IMR-90 (cell line): ENCODE measurements at regions not wholly inside any gene's neighbourhood (a gene's known extent, or its start where the extent isn't known, plus 50 kb on each side); places are given as distances from the start of the nearest gene placed in this dataset.

Source experiments
- BHLHE40 ChIP-seq: fragments of 150-350 bp; IDR thresholded peaks from 2 replicates; pipeline ENCODE4 v1.6.1; 2016; ENCODE audit warnings: mild to moderate bottlenecking, low read depth, low read length
- CEBPB ChIP-seq: IDR thresholded peaks from 2 replicates; pipeline ENCODE4 v1.6.1; 2012; ENCODE audit warnings: low read depth, low read length, improper control_type of control experiment
- CHD1 ChIP-seq: IDR thresholded peaks from 2 replicates; pipeline ENCODE4 v1.6.1; 2012; ENCODE audit warnings: low read depth, low read length, improper control_type of control experiment
- CTCF ChIP-seq: conservative IDR thresholded peaks from 2 replicates; pipeline ENCODE4 v1.5.1; 2012; ENCODE audit warnings: mild to moderate bottlenecking, low read depth, low read length, improper control_type of control experiment
- ELK1 ChIP-seq: fragments of 150-350 bp; IDR thresholded peaks from 2 replicates; pipeline ENCODE4 v1.6.1; 2016; ENCODE audit warnings: low read depth, mild to moderate bottlenecking, low read length, moderate library complexity, borderline replicate concordance
- MAFK ChIP-seq: IDR thresholded peaks from 2 replicates; pipeline ENCODE4 v1.6.1; 2012; ENCODE audit warnings: low read depth, low read length, improper control_type of control experiment
- NFE2L2 ChIP-seq: fragments of 150-350 bp; IDR thresholded peaks from 2 replicates; pipeline ENCODE4 v1.6.1; 2016; ENCODE audit warnings: low read depth, mild to moderate bottlenecking, low read length
- POLR2A ChIP-seq: IDR thresholded peaks from 2 replicates; pipeline ENCODE4 v1.6.1; 2012; ENCODE audit warnings: mild to moderate bottlenecking, low read depth, low read length
- RAD21 ChIP-seq: IDR thresholded peaks from 2 replicates; pipeline ENCODE4 v1.6.1; 2012; ENCODE audit warnings: low read length, improper control_type of control experiment
- RFX5 ChIP-seq: IDR thresholded peaks from 2 replicates; pipeline ENCODE4 v1.8.0; 2012; ENCODE audit warnings: low read depth, mild to moderate bottlenecking, low read length, moderate library complexity
- SMC3 ChIP-seq: fragments of 150-350 bp; IDR thresholded peaks from 2 replicates; pipeline ENCODE4 v1.6.1; 2016; ENCODE audit warnings: low read depth, mild to moderate bottlenecking, antibody characterized with exemption, low read length, moderate library complexity
- USF2 ChIP-seq: fragments of 150-350 bp; IDR thresholded peaks from 2 replicates; pipeline ENCODE4 v1.6.1; 2017; ENCODE audit warnings: mild to moderate bottlenecking, antibody characterized with exemption, low read length, low read depth

GRCh38 chr7:19920705-19921104, 147.3 kb upstream of the TMEM196 start:
- no peak for TF ChIP-seq CTCF
- TF ChIP-seq MAFK: no peak
- TF ChIP-seq ELK1: no peak
- no peak for TF ChIP-seq POLR2A
- no peak for TF ChIP-seq CEBPB
- TF ChIP-seq RFX5: no peak
- no peak for TF ChIP-seq SMC3
- TF ChIP-seq USF2: no peak
- no peak for TF ChIP-seq NFE2L2
- TF ChIP-seq CHD1: no peak
- no peak for TF ChIP-seq BHLHE40
- no peak for TF ChIP-seq RAD21
